WTC11 (cell line): ENCODE measurements at regions not wholly inside any gene's neighbourhood (a gene's known extent, or its start where the extent isn't known, plus 50 kb on each side); places are given as distances from the start of the nearest gene placed in this dataset.

Experiments used
- ATAC-seq: fragments of 200-7000 bp; cut with Tn5 transposase; 2 replicates; pipeline ENCODE4 v1.10.0; 2021; ENCODE audit warnings: mild to moderate bottlenecking, moderate library complexity
- CTCF ChIA-PET: fragments of 300-600 bp; sonication (Branson Sonifier 250); formaldehyde crosslinking; loops from one replicate; lab custom pipeline; 2021; ENCODE audit warnings: antibody characterized with exemption; lab: Charles Lee
- POLR2A ChIA-PET: fragments of 350-600 bp; sonication (Branson Sonifier 250); formaldehyde crosslinking; loops from one replicate; lab custom pipeline; 2021; ENCODE audit warnings: antibody characterized with exemption; lab: Charles Lee
- DNase-seq: peaks from one replicate; pipeline ENCODE4 v3.0.0; 2021; ENCODE audit warnings: low spot score
- H3K27ac Mint-ChIP-seq: 2 replicates; pipeline ENCODE4 v1.8.0; 2021; ENCODE audit warnings: mixed read lengths
- H3K27me3 Mint-ChIP-seq: 2 replicates; pipeline ENCODE4 v1.8.0; 2021; ENCODE audit warnings: low read depth, mild to moderate bottlenecking, moderate library complexity, mixed read lengths
- H3K36me3 Mint-ChIP-seq: 2 replicates; pipeline ENCODE4 v1.8.0; 2021; ENCODE audit warnings: mixed read lengths
- H3K4me1 Mint-ChIP-seq: 2 replicates; pipeline ENCODE4 v1.8.0; 2022; ENCODE audit warnings: mixed read lengths
- H3K4me3 Mint-ChIP-seq: 2 replicates; pipeline ENCODE4 v1.8.0; 2021; ENCODE audit warnings: mild to moderate bottlenecking, moderate library complexity, mixed read lengths
- H3K9me3 Mint-ChIP-seq: 2 replicates; pipeline ENCODE4 v1.8.0; 2021; ENCODE audit warnings: mixed read lengths
- AFF4 ChIP-seq: sonication (generic); formaldehyde crosslinking; IDR thresholded peaks from 2 replicates; pipeline ENCODE4 v1.8.1; 2023; ENCODE audit warnings: mild to moderate bottlenecking, missing genetic modification reagents, borderline replicate concordance
- ATF1 ChIP-seq: sonication (generic); formaldehyde crosslinking; IDR thresholded peaks from 2 replicates; pipeline ENCODE4 v1.8.1; 2023; ENCODE audit warnings: mild to moderate bottlenecking, moderate library complexity, missing genetic modification reagents
- CREM ChIP-seq: sonication (generic); formaldehyde crosslinking; IDR thresholded peaks from 2 replicates; pipeline ENCODE4 v1.8.1; 2022; ENCODE audit warnings: mild to moderate bottlenecking, missing genetic modification reagents, moderate library complexity
- ELF4 ChIP-seq: sonication (generic); formaldehyde crosslinking; IDR thresholded peaks from 2 replicates; pipeline ENCODE4 v1.8.1; 2022; ENCODE audit warnings: low read depth, mild to moderate bottlenecking, moderate library complexity, missing genetic modification reagents
- ETV6 ChIP-seq: sonication (generic); formaldehyde crosslinking; IDR thresholded peaks from 2 replicates; pipeline ENCODE4 v1.8.1; 2022; ENCODE audit warnings: mild to moderate bottlenecking, missing genetic modification reagents
- GRHL2 ChIP-seq: fragments of 250-450 bp; sonication (Bioruptor Pico); IDR thresholded peaks from 2 replicates; pipeline ENCODE4 v1.8.0; 2022; ENCODE audit warnings: mild to moderate bottlenecking, moderate library complexity; ENCODE audit not compliant: insufficient replicate concordance, severe bottlenecking
- GTF2I ChIP-seq: fragments of 250-450 bp; sonication (Bioruptor Pico); conservative IDR thresholded peaks from 2 replicates; pipeline ENCODE4 v1.4.0; 2021; ENCODE audit warnings: mild to moderate bottlenecking
- IRF1 ChIP-seq: sonication (generic); formaldehyde crosslinking; IDR thresholded peaks from 2 replicates; pipeline ENCODE4 v1.8.0; 2023; ENCODE audit warnings: missing genetic modification reagents
- MAX ChIP-seq: sonication (generic); formaldehyde crosslinking; IDR thresholded peaks from 2 replicates; pipeline ENCODE4 v1.8.0; 2022; ENCODE audit warnings: mild to moderate bottlenecking, missing genetic modification reagents
- MXD4 ChIP-seq: fragments of 250-450 bp; sonication (Bioruptor Pico); IDR thresholded peaks from 2 replicates; pipeline ENCODE4 v1.8.0; 2021; ENCODE audit warnings: mild to moderate bottlenecking, moderate library complexity, borderline replicate concordance
- NFYB ChIP-seq: sonication (generic); formaldehyde crosslinking; conservative IDR thresholded peaks from 2 replicates; pipeline ENCODE4 v1.8.0; 2022; ENCODE audit warnings: low read depth, missing genetic modification reagents
- RORB ChIP-seq: fragments of 250-450 bp; sonication (Bioruptor Pico); IDR thresholded peaks from 2 replicates; pipeline ENCODE4 v1.9.0; 2021; ENCODE audit warnings: mild to moderate bottlenecking
- SMAD4 ChIP-seq: sonication (generic); formaldehyde crosslinking; IDR thresholded peaks from 2 replicates; pipeline ENCODE4 v1.8.0; 2022; ENCODE audit warnings: mild to moderate bottlenecking, missing genetic modification reagents
- TEAD4 ChIP-seq: sonication (generic); formaldehyde crosslinking; IDR thresholded peaks from 2 replicates; pipeline ENCODE4 v1.8.0; 2022; ENCODE audit warnings: mild to moderate bottlenecking, missing genetic modification reagents
- ZNF219 ChIP-seq: sonication (generic); formaldehyde crosslinking; IDR thresholded peaks from 2 replicates; pipeline ENCODE4 v1.8.0; 2023; ENCODE audit warnings: missing genetic modification reagents, mild to moderate bottlenecking, borderline replicate concordance
- TF ChIP-seq, protein P1 (sequence below): sonication (generic); formaldehyde crosslinking; IDR thresholded peaks from 2 replicates; pipeline ENCODE4 v1.8.0; 2022; ENCODE audit warnings: mild to moderate bottlenecking, missing genetic modification reagents
- TF ChIP-seq, protein P2 (sequence below): fragments of 250-450 bp; sonication (Bioruptor Pico); IDR thresholded peaks from 2 replicates; pipeline ENCODE4 v1.9.0; 2021; ENCODE audit warnings: mild to moderate bottlenecking, borderline replicate concordance

- no peak for DNase-seq
- no peak for TF ChIP-seq ATF1 (CRISPR knock-in tag)
- TF ChIP-seq, protein P1, sequence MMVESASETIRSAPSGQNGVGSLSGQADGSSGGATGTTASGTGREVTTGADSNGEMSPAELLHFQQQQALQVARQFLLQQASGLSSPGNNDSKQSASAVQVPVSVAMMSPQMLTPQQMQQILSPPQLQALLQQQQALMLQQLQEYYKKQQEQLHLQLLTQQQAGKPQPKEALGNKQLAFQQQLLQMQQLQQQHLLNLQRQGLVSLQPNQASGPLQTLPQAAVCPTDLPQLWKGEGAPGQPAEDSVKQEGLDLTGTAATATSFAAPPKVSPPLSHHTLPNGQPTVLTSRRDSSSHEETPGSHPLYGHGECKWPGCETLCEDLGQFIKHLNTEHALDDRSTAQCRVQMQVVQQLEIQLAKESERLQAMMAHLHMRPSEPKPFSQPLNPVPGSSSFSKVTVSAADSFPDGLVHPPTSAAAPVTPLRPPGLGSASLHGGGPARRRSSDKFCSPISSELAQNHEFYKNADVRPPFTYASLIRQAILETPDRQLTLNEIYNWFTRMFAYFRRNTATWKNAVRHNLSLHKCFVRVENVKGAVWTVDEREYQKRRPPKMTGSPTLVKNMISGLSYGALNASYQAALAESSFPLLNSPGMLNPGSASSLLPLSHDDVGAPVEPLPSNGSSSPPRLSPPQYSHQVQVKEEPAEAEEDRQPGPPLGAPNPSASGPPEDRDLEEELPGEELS (CRISPR knock-in tag): no peak
- no peak for TF ChIP-seq MAX (CRISPR knock-in tag)
- TF ChIP-seq ELF4 (CRISPR knock-in tag): no peak
- no peak for TF ChIP-seq AFF4
- TF ChIP-seq ZNF219 (CRISPR knock-in tag): no peak
- TF ChIP-seq GTF2I (CRISPR knock-in tag): no peak
- no peak for TF ChIP-seq CREM (CRISPR knock-in tag)
- TF ChIP-seq, protein P2, sequence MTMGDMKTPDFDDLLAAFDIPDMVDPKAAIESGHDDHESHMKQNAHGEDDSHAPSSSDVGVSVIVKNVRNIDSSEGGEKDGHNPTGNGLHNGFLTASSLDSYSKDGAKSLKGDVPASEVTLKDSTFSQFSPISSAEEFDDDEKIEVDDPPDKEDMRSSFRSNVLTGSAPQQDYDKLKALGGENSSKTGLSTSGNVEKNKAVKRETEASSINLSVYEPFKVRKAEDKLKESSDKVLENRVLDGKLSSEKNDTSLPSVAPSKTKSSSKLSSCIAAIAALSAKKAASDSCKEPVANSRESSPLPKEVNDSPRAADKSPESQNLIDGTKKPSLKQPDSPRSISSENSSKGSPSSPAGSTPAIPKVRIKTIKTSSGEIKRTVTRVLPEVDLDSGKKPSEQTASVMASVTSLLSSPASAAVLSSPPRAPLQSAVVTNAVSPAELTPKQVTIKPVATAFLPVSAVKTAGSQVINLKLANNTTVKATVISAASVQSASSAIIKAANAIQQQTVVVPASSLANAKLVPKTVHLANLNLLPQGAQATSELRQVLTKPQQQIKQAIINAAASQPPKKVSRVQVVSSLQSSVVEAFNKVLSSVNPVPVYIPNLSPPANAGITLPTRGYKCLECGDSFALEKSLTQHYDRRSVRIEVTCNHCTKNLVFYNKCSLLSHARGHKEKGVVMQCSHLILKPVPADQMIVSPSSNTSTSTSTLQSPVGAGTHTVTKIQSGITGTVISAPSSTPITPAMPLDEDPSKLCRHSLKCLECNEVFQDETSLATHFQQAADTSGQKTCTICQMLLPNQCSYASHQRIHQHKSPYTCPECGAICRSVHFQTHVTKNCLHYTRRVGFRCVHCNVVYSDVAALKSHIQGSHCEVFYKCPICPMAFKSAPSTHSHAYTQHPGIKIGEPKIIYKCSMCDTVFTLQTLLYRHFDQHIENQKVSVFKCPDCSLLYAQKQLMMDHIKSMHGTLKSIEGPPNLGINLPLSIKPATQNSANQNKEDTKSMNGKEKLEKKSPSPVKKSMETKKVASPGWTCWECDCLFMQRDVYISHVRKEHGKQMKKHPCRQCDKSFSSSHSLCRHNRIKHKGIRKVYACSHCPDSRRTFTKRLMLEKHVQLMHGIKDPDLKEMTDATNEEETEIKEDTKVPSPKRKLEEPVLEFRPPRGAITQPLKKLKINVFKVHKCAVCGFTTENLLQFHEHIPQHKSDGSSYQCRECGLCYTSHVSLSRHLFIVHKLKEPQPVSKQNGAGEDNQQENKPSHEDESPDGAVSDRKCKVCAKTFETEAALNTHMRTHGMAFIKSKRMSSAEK: no peak
- TF ChIP-seq NFYB (CRISPR knock-in tag): no peak
- H3K4me3 Mint-ChIP-seq: no peak overlapping the region
- no peak for ATAC-seq
- no peaks in the 10 kb centered on the region for H3K36me3 Mint-ChIP-seq
- ChIA-PET POLR2A (no interaction called here), CTCF (no interaction called here)
- no peak overlapping the region for H3K27ac Mint-ChIP-seq
- peaks cover 8% of the 10 kb centered on the region for H3K4me1 Mint-ChIP-seq
- H3K9me3 Mint-ChIP-seq: no peaks in the 10 kb centered on the region
- H3K27me3 Mint-ChIP-seq: no peaks in the 10 kb centered on the region; the same call in 1 of the 2 replicates
Observed at GRCh38 chr2:3125761-3126130, 251.9 kb downstream of the EIPR1 start.

DNA sequence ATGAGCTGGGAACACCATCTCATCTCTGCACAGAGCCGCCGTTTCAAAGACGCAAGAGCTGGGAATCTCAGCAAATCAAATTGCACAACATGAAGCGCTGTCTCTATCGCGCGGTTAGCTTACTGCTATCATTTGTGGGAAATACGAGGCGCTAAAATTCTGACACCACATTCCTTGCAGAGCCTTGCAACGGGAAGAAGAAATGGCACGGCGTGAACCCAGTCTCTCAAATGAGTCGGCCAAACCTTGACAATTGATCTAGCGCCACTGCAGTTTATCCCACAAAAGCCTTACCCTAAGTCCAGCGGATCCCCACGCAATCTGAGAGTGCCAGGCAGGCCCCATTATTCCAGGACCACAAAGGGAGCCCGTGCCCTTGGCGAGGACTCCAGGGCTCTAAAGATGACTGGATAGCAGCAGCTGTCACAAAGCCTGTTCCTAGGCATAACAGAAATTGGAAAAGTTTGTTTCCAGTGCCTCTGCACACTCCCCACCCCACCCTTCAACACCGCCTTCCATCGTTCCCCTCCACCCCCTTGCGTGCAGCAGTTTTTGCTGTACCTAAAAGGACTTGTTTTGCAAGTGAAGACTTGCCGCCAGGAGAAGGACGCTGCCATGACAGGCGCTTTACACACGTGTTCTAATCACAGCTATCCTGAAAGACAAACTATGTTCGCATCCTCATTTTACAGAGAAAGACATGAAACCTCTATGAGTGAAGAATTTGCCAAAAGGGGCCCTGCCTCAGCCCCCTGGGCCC, 252.4 kb downstream of the EIPR1 start:
- DNase-seq (no peak), ATAC-seq (no peak)
- ChIA-PET CTCF (interaction anchor here (1.0 kb wide), 1 partner anchor 123 kb away, joined by 3 read pairs; no protein-coding TSS in a partner anchor), POLR2A (no interaction called here)
- no peak overlapping the region for H3K4me3 Mint-ChIP-seq
- no peaks in the 10 kb centered on the region for H3K36me3 Mint-ChIP-seq
- H3K4me1 Mint-ChIP-seq: peaks cover 4% of the 10 kb centered on the region; the same call in 1 of the 2 replicates
- H3K9me3 Mint-ChIP-seq: no peaks in the 10 kb centered on the region
- H3K27ac Mint-ChIP-seq: no peak overlapping the region
- H3K27me3 Mint-ChIP-seq: no peaks in the 10 kb centered on the region; the same call in 1 of the 2 replicates
- TF ChIP-seq SMAD4: no peak
- no peak for TF ChIP-seq RORB (CRISPR knock-in tag)
- TF ChIP-seq MXD4 (CRISPR knock-in tag): no peak
- no peak for TF ChIP-seq AFF4
- TF ChIP-seq GRHL2 (CRISPR knock-in tag): no peak
- TF ChIP-seq ETV6 (CRISPR knock-in tag): no peak
- TF ChIP-seq ATF1 (CRISPR knock-in tag): no peak
- TF ChIP-seq IRF1 (CRISPR knock-in tag): no peak
- TF ChIP-seq TEAD4 (CRISPR knock-in tag): no peak
